ENCODE measurements at regions not wholly inside any gene's neighbourhood (a gene's known extent, or its start where the extent isn't known, plus 50 kb on each side); places are given as distances from the start of the nearest gene placed in this dataset.
"Not testable (repeated sequence)": the region's sequence is repeated elsewhere in the genome, so short reads cannot be mapped to it uniquely, and the experiment has no call there.

DNA sequence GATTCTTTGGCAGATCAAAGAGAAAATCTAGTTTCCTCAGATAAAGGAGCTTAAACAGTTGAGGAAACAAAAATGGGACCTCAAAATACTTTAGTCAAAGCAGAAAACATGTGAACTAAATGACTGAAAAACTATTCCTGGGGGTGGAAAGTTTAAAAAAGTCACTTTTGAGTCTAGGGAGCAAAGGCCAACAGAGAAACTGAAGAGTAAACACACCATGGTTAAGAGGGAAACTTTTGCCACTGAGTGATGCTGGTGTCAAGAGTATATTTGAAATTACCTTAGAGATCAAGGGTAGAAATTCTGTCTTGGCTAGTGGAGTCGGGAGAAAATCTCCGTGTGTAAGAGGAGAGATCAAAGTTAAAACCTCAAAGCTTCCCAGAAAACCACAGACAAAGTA, 501.2 kb upstream of the ADGRL4 start:
- no peaks in the 10 kb centered on the region for H3K9me3 ChIP-seq
- no peak for DNase-seq (ENCODE audit: low spot score)
- TF ChIP-seq, protein P1, sequence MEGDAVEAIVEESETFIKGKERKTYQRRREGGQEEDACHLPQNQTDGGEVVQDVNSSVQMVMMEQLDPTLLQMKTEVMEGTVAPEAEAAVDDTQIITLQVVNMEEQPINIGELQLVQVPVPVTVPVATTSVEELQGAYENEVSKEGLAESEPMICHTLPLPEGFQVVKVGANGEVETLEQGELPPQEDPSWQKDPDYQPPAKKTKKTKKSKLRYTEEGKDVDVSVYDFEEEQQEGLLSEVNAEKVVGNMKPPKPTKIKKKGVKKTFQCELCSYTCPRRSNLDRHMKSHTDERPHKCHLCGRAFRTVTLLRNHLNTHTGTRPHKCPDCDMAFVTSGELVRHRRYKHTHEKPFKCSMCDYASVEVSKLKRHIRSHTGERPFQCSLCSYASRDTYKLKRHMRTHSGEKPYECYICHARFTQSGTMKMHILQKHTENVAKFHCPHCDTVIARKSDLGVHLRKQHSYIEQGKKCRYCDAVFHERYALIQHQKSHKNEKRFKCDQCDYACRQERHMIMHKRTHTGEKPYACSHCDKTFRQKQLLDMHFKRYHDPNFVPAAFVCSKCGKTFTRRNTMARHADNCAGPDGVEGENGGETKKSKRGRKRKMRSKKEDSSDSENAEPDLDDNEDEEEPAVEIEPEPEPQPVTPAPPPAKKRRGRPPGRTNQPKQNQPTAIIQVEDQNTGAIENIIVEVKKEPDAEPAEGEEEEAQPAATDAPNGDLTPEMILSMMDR (IDR thresholded peaks at IDR 0.05), result no peak
- no peak overlapping the region for H3K4me3 ChIP-seq
- no peak overlapping the region for H3K27ac ChIP-seq
- no peaks in the 10 kb centered on the region for H3K4me1 ChIP-seq
- no peaks in the 10 kb centered on the region for H3K27me3 ChIP-seq
- no peaks in the 10 kb centered on the region for H3K36me3 ChIP-seq

DNA sequence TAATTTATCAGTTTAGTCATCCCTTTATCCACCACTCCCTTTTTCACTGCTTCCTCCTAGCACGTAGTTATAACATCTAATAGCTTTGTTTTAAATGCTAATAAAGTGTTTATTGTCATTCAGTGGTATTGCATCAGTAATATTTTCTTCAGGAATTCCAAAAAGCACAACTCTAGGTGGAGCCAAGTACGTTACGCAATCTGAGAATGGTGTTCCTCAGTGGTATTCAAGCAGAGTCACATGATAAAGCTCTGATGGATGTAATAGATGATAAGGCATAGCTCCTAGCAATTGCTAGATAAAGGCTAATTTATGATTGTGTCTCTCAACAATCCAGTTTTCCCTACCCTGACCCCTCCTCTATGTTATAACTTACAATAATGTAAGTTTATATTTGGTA, 494.6 kb upstream of the ADGRL4 start:
- no peaks in the 10 kb centered on the region for H3K9me3 ChIP-seq
- H3K4me1 ChIP-seq, result no peaks in the 10 kb centered on the region
- H3K27ac ChIP-seq, result no peak overlapping the region
- no peak overlapping the region for H3K4me3 ChIP-seq
- H3K27me3 ChIP-seq, result no peaks in the 10 kb centered on the region
- no peaks in the 10 kb centered on the region for H3K36me3 ChIP-seq
- no peak for DNase-seq (ENCODE audit: low spot score)
- TF ChIP-seq, protein P1 (IDR thresholded peaks at IDR 0.05), result no peak

DNA sequence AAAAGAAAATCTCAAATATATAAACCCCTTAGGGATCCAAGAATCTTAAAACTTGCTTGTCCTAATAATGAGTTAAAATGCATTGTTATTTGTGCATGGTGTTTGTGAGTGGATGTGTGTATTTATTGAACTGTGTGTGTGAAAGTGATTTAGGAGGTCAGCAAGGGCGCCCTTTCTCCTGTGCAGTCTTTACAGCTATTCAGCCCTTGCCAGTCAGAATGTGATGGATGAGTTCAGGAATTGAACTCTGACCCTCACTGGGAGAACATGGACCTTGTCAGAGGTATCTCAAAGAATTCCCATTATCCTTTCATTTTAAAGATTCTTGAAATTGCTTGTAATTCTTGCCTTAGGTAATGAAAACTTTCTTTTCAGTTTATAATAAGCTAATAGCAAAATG, 493.0 kb upstream of the ADGRL4 start:
- Histone ChIP-seq H3K4me1 (no peaks in the 10 kb centered on the region), H3K9me3 (no peaks in the 10 kb centered on the region), H3K27me3 (no peaks in the 10 kb centered on the region), H3K27ac (no peak overlapping the region), H3K4me3 (no peak overlapping the region), H3K36me3 (no peaks in the 10 kb centered on the region)
- DNase-seq (ENCODE audit: low spot score), result no peak
- TF ChIP-seq, protein P1 (IDR thresholded peaks at IDR 0.05), result no peak

DNA sequence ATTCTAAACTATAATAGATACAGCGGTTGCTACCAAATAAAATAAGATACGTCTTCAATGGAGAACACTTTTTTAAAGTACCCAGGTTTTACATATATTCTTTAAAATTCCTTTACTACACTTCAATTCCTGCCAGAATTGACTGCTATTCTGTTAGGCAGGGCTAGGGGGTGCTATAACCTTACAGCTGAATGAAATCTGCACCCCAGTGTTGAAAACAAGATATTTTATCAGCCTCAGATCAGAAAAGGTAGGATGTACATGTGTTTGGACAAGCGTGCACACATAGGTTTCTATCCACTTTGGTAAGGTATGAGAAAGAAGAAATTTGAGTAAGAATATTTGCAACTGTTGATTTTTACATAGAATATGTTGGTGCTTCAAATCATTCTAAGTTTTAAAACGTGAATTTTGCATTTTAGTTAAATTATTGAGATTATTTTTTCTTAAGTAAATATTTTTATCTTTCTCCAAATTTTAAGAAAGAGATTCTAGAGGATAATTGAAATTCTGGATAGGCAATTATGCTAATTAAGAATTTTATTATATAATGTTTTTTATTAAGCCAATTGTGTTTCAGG, 490.8 kb upstream of the ADGRL4 start:
- H3K4me1 ChIP-seq, result no peaks in the 10 kb centered on the region
- no peak overlapping the region for H3K4me3 ChIP-seq
- no peaks in the 10 kb centered on the region for H3K36me3 ChIP-seq
- no peak for DNase-seq (ENCODE audit: low spot score)
- no peaks in the 10 kb centered on the region for H3K27me3 ChIP-seq
- TF ChIP-seq, protein P1 (IDR thresholded peaks at IDR 0.05), result peak; percentile 53 to 77
- no peaks in the 10 kb centered on the region for H3K9me3 ChIP-seq
- H3K27ac ChIP-seq, result no peak overlapping the region

DNA sequence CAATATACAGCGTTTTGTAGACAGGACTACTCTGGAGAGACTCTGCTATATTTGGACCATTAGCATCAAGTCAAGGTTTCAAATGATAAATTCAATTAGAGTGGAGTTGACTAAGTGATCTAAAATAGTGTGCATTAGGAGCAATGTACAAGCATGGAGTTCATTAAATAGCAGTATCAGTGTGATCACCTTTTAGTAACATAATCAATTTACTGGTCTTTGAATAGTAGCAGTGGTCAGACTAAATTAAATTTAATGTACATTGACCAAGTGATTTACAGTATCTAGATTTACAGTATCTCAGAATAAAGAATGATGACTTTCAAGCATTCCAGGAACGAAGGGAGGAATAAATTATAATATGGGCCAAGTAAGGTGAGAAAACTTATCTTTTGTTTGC, 489.6 kb upstream of the ADGRL4 start:
- Histone ChIP-seq H3K27ac (no peak overlapping the region), H3K27me3 (no peaks in the 10 kb centered on the region), H3K4me1 (no peaks in the 10 kb centered on the region), H3K36me3 (no peaks in the 10 kb centered on the region), H3K9me3 (no peaks in the 10 kb centered on the region), H3K4me3 (no peak overlapping the region)
- TF ChIP-seq, protein P1 (IDR thresholded peaks at IDR 0.05), result no peak
- no peak for DNase-seq (ENCODE audit: low spot score)

DNA sequence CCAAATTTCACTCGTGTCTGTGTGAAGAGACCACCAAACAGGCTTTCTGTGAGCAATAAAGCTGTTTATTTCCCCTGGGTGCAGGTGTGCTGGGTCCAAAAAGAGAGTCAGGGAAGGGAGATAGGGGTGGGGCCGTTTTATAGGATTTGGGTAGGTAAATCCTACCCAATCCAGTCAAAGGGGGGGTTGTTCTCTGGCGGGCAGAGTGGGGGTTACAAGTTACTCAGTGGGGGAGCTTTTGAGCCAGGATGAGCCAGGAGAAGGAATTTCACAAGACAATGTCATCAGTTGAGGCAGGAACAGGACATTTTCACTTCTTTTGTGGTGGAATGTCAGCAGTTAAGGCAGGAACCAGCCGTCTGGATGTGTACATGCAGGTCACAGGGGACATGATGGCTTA, 487.2 kb upstream of the ADGRL4 start:
- H3K9me3 ChIP-seq; H3K4me3 ChIP-seq; H3K27me3 ChIP-seq; H3K27ac ChIP-seq; H3K4me1 ChIP-seq; DNase-seq (ENCODE audit: low spot score); H3K36me3 ChIP-seq: not testable (repeated sequence)

DNA sequence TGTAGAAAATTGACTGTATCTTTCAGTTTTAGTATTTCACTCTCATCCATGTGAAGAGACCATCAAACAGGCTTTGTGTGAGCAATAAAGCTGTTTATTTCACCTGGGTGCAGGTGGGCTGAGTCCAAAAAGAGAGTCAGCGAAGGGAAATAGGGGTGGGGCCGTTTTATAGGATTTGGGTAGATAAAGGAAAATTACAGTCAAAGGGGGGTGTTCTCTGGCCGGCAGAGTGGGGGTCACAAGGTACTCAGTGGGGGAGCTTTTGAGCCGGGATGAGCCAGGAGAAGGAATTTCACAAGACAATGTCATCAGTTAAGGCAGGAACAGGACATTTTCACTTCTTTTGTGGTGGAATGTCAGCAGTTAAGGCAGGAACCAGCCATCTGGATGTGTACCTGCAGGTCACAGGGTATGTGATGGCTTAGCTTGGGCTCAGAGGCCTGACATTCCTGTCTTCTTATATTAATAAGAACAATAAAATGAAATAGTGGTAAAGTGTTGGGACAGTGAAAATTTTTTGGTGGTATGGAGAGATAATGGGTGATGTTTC, 482.1 kb upstream of the ADGRL4 start:
- H3K4me3 ChIP-seq; DNase-seq (ENCODE audit: low spot score); H3K27me3 ChIP-seq; H3K9me3 ChIP-seq; H3K4me1 ChIP-seq; H3K27ac ChIP-seq; H3K36me3 ChIP-seq: not testable (repeated sequence)

Data from right atrium auricular region (tissue), 2 donors.